Suppressor macrophage (primary cell): ENCODE measurements at regions not wholly inside any gene's neighbourhood (a gene's known extent, or its start where the extent isn't known, plus 50 kb on each side); places are given as distances from the start of the nearest gene placed in this dataset.

ENCODE experiments used
- DNase-seq, 4 experiments: peaks; one replicate each; pipeline ENCODE4 v3.0.0-alpha.2; 2020 to 2022

GRCh38 chr12:47306130-47306529, 226.4 kb upstream of the AMIGO2 start:
- DNase-seq: no peak

- no peak for DNase-seq
These were observed 225.7 kb upstream of the AMIGO2 start for GRCh38 chr12:47305464-47305863.

GRCh38 chr12:47303995-47304560, 224.3 kb upstream of the AMIGO2 start:
- DNase-seq: no peak

GRCh38 chr12:47303207-47303606, 223.4 kb upstream of the AMIGO2 start:
- DNase-seq: no peak

GRCh38 chr12:47302111-47302671, 222.4 kb upstream of the AMIGO2 start:
- no peak for DNase-seq

- DNase-seq: no peak
These were observed 219.8 kb upstream of the AMIGO2 start for GRCh38 chr12:47299586-47299985.

- DNase-seq: no peak
These were observed 218.2 kb upstream of the AMIGO2 start for GRCh38 chr12:47297993-47298392.

- DNase-seq: no peak
These were observed 217.1 kb upstream of the AMIGO2 start for GRCh38 chr12:47296828-47297227.

- DNase-seq: no peak
These were observed 213.6 kb upstream of the AMIGO2 start for GRCh38 chr12:47293406-47293805.

GRCh38 chr12:47286676-47287075, 206.9 kb upstream of the AMIGO2 start:
- no peak for DNase-seq
